Chondrocyte (in vitro differentiated cells): ENCODE measurements at regions not wholly inside any gene's neighbourhood (a gene's known extent, or its start where the extent isn't known, plus 50 kb on each side); places are given as distances from the start of the nearest gene placed in this dataset.

ENCODE experiments used
- DNase-seq: peaks from one replicate; pipeline ENCODE4 v3.0.0; 2021; ENCODE audit warnings: mixed read lengths, low spot score
- H3K27ac Mint-ChIP-seq: one replicate; pipeline ENCODE4 v1.8.0; 2021; ENCODE audit warnings: mild to moderate bottlenecking, moderate library complexity, mixed read lengths; ENCODE audit not compliant: unreplicated experiment
- H3K27me3 Mint-ChIP-seq: 2 replicates; pipeline ENCODE4 v1.8.0; 2021; ENCODE audit warnings: low read depth, mixed read lengths
- H3K36me3 Mint-ChIP-seq: 2 replicates; pipeline ENCODE4 v1.8.0; 2021; ENCODE audit warnings: low read depth, mixed read lengths
- H3K4me1 Mint-ChIP-seq: 2 replicates; pipeline ENCODE4 v1.8.0; 2021; ENCODE audit warnings: low read depth, mild to moderate bottlenecking, mixed read lengths
- H3K4me3 Mint-ChIP-seq: one replicate; pipeline ENCODE4 v1.8.0; 2021; ENCODE audit warnings: mild to moderate bottlenecking, moderate library complexity, mixed read lengths; ENCODE audit not compliant: unreplicated experiment
- H3K9me3 Mint-ChIP-seq: 2 replicates; pipeline ENCODE4 v1.8.0; 2021; ENCODE audit warnings: low read depth, mixed read lengths
- CTCF ChIP-seq: fragments of 200-600 bp; sonication (generic); IDR thresholded peaks from 2 replicates; pipeline ENCODE4 v1.5.0; 2021; ENCODE audit warnings: antibody characterized with exemption, mild to moderate bottlenecking, moderate library complexity

GRCh38 chr10:93218386-93218785, 144.7 kb downstream of the CYP26A1 start:
- H3K27me3 Mint-ChIP-seq: no peaks in the 10 kb centered on the region
- TF ChIP-seq CTCF: no peak
- no peak for DNase-seq
- no peak overlapping the region for H3K27ac Mint-ChIP-seq
- peaks cover 5% of the 10 kb centered on the region for H3K36me3 Mint-ChIP-seq
- H3K4me1 Mint-ChIP-seq: peaks cover 4% of the 10 kb centered on the region
- no peak overlapping the region for H3K4me3 Mint-ChIP-seq
- peaks cover 8% of the 10 kb centered on the region for H3K9me3 Mint-ChIP-seq

- H3K27ac Mint-ChIP-seq: no peak overlapping the region
- H3K4me1 Mint-ChIP-seq: peaks cover 4% of the 10 kb centered on the region
- no peak for TF ChIP-seq CTCF
- no peak overlapping the region for H3K4me3 Mint-ChIP-seq
- peaks cover 9% of the 10 kb centered on the region for H3K9me3 Mint-ChIP-seq
- no peaks in the 10 kb centered on the region for H3K27me3 Mint-ChIP-seq
- no peak for DNase-seq
- H3K36me3 Mint-ChIP-seq: peaks cover 5% of the 10 kb centered on the region
Measured at GRCh38 chr10:93219347-93219746, 145.7 kb downstream of the CYP26A1 start.

GRCh38 chr10:93220296-93221170, 146.8 kb downstream of the CYP26A1 start:
- H3K27me3 Mint-ChIP-seq: no peaks in the 10 kb centered on the region
- no peak overlapping the region for H3K27ac Mint-ChIP-seq
- H3K4me1 Mint-ChIP-seq: peaks cover 4% of the 10 kb centered on the region
- H3K4me3 Mint-ChIP-seq: no peak overlapping the region
- DNase-seq: no peak
- TF ChIP-seq CTCF: no peak
- H3K9me3 Mint-ChIP-seq: peaks cover 9% of the 10 kb centered on the region
- H3K36me3 Mint-ChIP-seq: peaks cover 5% of the 10 kb centered on the region

- peaks cover 5% of the 10 kb centered on the region for H3K36me3 Mint-ChIP-seq
- H3K27me3 Mint-ChIP-seq: no peaks in the 10 kb centered on the region
- H3K4me3 Mint-ChIP-seq: no peak overlapping the region
Measured at GRCh38 chr10:93221171-93221496, 147.4 kb downstream of the CYP26A1 start.

GRCh38 chr10:93221521-93221920, 147.8 kb downstream of the CYP26A1 start:
- Mint-ChIP-seq H3K4me3 (no peak overlapping the region), H3K27ac (no peak overlapping the region), H3K27me3 (no peaks in the 10 kb centered on the region), H3K4me1 (peaks cover 4% of the 10 kb centered on the region), H3K9me3 (peaks cover 9% of the 10 kb centered on the region), H3K36me3 (peaks cover 5% of the 10 kb centered on the region)
- no peak for DNase-seq
- TF ChIP-seq CTCF: no peak

More at GRCh38 chr10:93221171-93221496, 147.4 kb downstream of the CYP26A1 start:
- Mint-ChIP-seq H3K9me3 (peaks cover 9% of the 10 kb centered on the region), H3K4me1 (peaks cover 4% of the 10 kb centered on the region), H3K27ac (no peak overlapping the region)
- DNase-seq: no peak
- TF ChIP-seq CTCF: no peak
